ENCODE measurements at regions not wholly inside any gene's neighbourhood (a gene's known extent, or its start where the extent isn't known, plus 50 kb on each side); places are given as distances from the start of the nearest gene placed in this dataset.

- DNase-seq, result peak; percentile 32 to 77 (median 55)
Observed at GRCh38 chr2:121095257-121096080, 189.5 kb downstream of the TFCP2L1 start.

GRCh38 chr2:121096611-121097010 is 188.4 kb downstream of the TFCP2L1 start:
- DNase-seq, result no peak

- no peak for DNase-seq
Observed at GRCh38 chr2:121098556-121098955, 186.4 kb downstream of the TFCP2L1 start.

- no peak for DNase-seq
Observed at GRCh38 chr2:121099329-121100290, 185.4 kb downstream of the TFCP2L1 start.

- no peak for DNase-seq
Observed at GRCh38 chr2:121101093-121101715, 183.8 kb downstream of the TFCP2L1 start.

GRCh38 chr2:121102941-121103340 is 182.1 kb downstream of the TFCP2L1 start:
- DNase-seq, result no peak

- DNase-seq, result no peak
Observed at GRCh38 chr2:121103960-121104359, 181.0 kb downstream of the TFCP2L1 start.

GRCh38 chr2:121104721-121105141 is 180.3 kb downstream of the TFCP2L1 start:
- DNase-seq, result no peak

GRCh38 chr2:121110924-121111323 is 174.1 kb downstream of the TFCP2L1 start:
- no peak for DNase-seq

GRCh38 chr2:121118951-121119350 is 166.1 kb downstream of the TFCP2L1 start:
- DNase-seq, result no peak

- no peak for DNase-seq
Observed at GRCh38 chr2:121120411-121120810, 164.6 kb downstream of the TFCP2L1 start.

- no peak for DNase-seq
Observed at GRCh38 chr2:121120991-121121390, 164.0 kb downstream of the TFCP2L1 start.

GRCh38 chr2:121121661-121122060 is 163.3 kb downstream of the TFCP2L1 start:
- no peak for DNase-seq

- no peak for DNase-seq
Observed at GRCh38 chr2:121123268-121123667, 161.7 kb downstream of the TFCP2L1 start.

GRCh38 chr2:121124330-121124729 is 160.7 kb downstream of the TFCP2L1 start:
- no peak for DNase-seq

GRCh38 chr2:121125350-121125749 is 159.7 kb downstream of the TFCP2L1 start:
- no peak for DNase-seq

- DNase-seq, result peak in 2 of 3 donors; percentile 10 to 17
Observed at GRCh38 chr2:121128741-121129659, 156.0 kb downstream of the TFCP2L1 start.

GRCh38 chr2:121129692-121130091 is 155.3 kb downstream of the TFCP2L1 start:
- no peak for DNase-seq

- DNase-seq, result no peak
Observed at GRCh38 chr2:121130301-121130850, 154.6 kb downstream of the TFCP2L1 start.

GRCh38 chr2:121131375-121131774 is 153.6 kb downstream of the TFCP2L1 start:
- no peak for DNase-seq

All from muscle of back (tissue), 3 donors.